HEK293 (cell line): ENCODE measurements at regions not wholly inside any gene's neighbourhood (a gene's known extent, or its start where the extent isn't known, plus 50 kb on each side); places are given as distances from the start of the nearest gene placed in this dataset.

Experiments used
- CTCF ChIA-PET: fragments of 350-600 bp; formaldehyde crosslinking; extraction: SDS; loops from one replicate; lab custom pipeline; 2021; ENCODE audit warnings: antibody characterized with exemption; lab: Yijun Ruan, JAX
- POLR2A ChIA-PET: fragments of 300-600 bp; formaldehyde crosslinking; extraction: SDS; loops from one replicate; lab custom pipeline; 2020; ENCODE audit warnings: antibody characterized with exemption, inconsistent platforms; lab: Yijun Ruan, JAX
- H3K27ac ChIP-seq: fragments of 200-500 bp; sonication (Bioruptor generic); 2 replicates; pipeline ENCODE4 v1.5.1; 2014; ENCODE audit warnings: low read depth, low read length, control low read depth, inconsistent platforms; ENCODE audit errors: extremely low read depth
- H3K36me3 ChIP-seq, 2 experiments: fragments of 200-500 bp in 1 of 2; sonication (Bioruptor generic) in 1 of 2; 1 replicate in 1 of 2; 2 replicates in 1 of 2; pipeline ENCODE4 v1.5.1; 2014 to 2017; ENCODE audit warnings: inconsistent platforms in 2 of 2, low read length in 2 of 2; ENCODE audit not compliant: control insufficient read depth in 2 of 2, insufficient read depth in 1 of 2
- H3K4me1 ChIP-seq: fragments of 200-500 bp; sonication (Bioruptor generic); 2 replicates; pipeline ENCODE4 v1.5.1; 2014; ENCODE audit warnings: mild to moderate bottlenecking, low read length, inconsistent platforms; ENCODE audit not compliant: control insufficient read depth, insufficient read depth
- H3K4me3 ChIP-seq: 2 replicates; pipeline ENCODE4 v1.5.1; 2011; ENCODE audit warnings: low read depth, mild to moderate bottlenecking, control low read depth, low read length, moderate library complexity
- H3K9me3 ChIP-seq: fragments of 200-500 bp; sonication (Bioruptor generic); 2 replicates; pipeline ENCODE4 v1.5.1; 2014; ENCODE audit warnings: low read depth, low read length, inconsistent platforms; ENCODE audit not compliant: control insufficient read depth, insufficient read depth
- BCL11A ChIP-seq: fragments of 450-650 bp; formaldehyde crosslinking; IDR thresholded peaks from 2 replicates; pipeline ENCODE4 v1.5.1; 2016; ENCODE audit warnings: low read depth, missing biosample characterization, missing genetic modification characterization
- GLI2 ChIP-seq: fragments of 450-650 bp; formaldehyde crosslinking; IDR thresholded peaks from 2 replicates; pipeline ENCODE4; 2017; ENCODE audit warnings: missing biosample characterization, missing genetic modification characterization, low read depth, borderline replicate concordance
- GLIS2 ChIP-seq: fragments of 450-650 bp; formaldehyde crosslinking; IDR thresholded peaks from 2 replicates; pipeline ENCODE4 v1.5.1; 2016; ENCODE audit warnings: missing biosample characterization, missing genetic modification characterization
- HOXA7 ChIP-seq: sonication (generic); formaldehyde crosslinking; IDR thresholded peaks from 2 replicates; pipeline ENCODE4 v1.8.1; 2022; ENCODE audit warnings: missing genetic modification reagents, borderline replicate concordance
- SP3 ChIP-seq: fragments of 450-650 bp; formaldehyde crosslinking; IDR thresholded peaks from 2 replicates; pipeline ENCODE4 v1.5.1; 2016; ENCODE audit warnings: missing biosample characterization, missing genetic modification characterization
- ZFHX2 ChIP-seq: fragments of 450-650 bp; formaldehyde crosslinking; conservative IDR thresholded peaks from 2 replicates; pipeline ENCODE4 v1.5.1; 2016; ENCODE audit warnings: missing biosample characterization, missing genetic modification characterization
- ZFP69B ChIP-seq: fragments of 450-650 bp; formaldehyde crosslinking; IDR thresholded peaks from 2 replicates; pipeline ENCODE4 v1.5.1; 2016; ENCODE audit warnings: missing biosample characterization, missing genetic modification characterization
- ZNF157 ChIP-seq: fragments of 450-650 bp; formaldehyde crosslinking; IDR thresholded peaks from 2 replicates; pipeline ENCODE4 v1.5.1; 2016; ENCODE audit warnings: missing biosample characterization, missing genetic modification characterization
- ZNF16 ChIP-seq: fragments of 450-650 bp; formaldehyde crosslinking; IDR thresholded peaks from 2 replicates; pipeline ENCODE4 v1.5.1; 2016; ENCODE audit warnings: low read depth, missing biosample characterization, missing genetic modification characterization
- ZNF23 ChIP-seq: fragments of 450-650 bp; formaldehyde crosslinking; IDR thresholded peaks from 2 replicates; pipeline ENCODE4 v1.5.1; 2016; ENCODE audit warnings: missing biosample characterization, missing genetic modification characterization, borderline replicate concordance
- ZNF24 ChIP-seq: fragments of 450-650 bp; formaldehyde crosslinking; IDR thresholded peaks from 2 replicates; pipeline ENCODE4 v1.5.1; 2016; ENCODE audit warnings: missing biosample characterization, missing genetic modification characterization
- ZNF433 ChIP-seq: fragments of 450-650 bp; formaldehyde crosslinking; IDR thresholded peaks from 2 replicates; pipeline ENCODE4 v1.5.1; 2016; ENCODE audit warnings: missing biosample characterization, missing genetic modification characterization, low read depth
- ZNF521 ChIP-seq: fragments of 450-650 bp; formaldehyde crosslinking; IDR thresholded peaks from 2 replicates; pipeline ENCODE4 v1.5.1; 2017; ENCODE audit warnings: missing biosample characterization, mild to moderate bottlenecking, missing genetic modification characterization
- ZNF561 ChIP-seq: fragments of 450-650 bp; IDR thresholded peaks from 2 replicates; pipeline ENCODE4 v1.5.1; 2018; ENCODE audit warnings: missing biosample characterization, missing genetic modification characterization, borderline replicate concordance
- ZNF571 ChIP-seq: fragments of 450-650 bp; formaldehyde crosslinking; IDR thresholded peaks from 2 replicates; pipeline ENCODE4 v1.5.0; 2017; ENCODE audit warnings: missing biosample characterization, missing genetic modification characterization
- ZNF585B ChIP-seq: fragments of 450-650 bp; formaldehyde crosslinking; IDR thresholded peaks from 2 replicates; pipeline ENCODE4 v1.5.1; 2016; ENCODE audit warnings: missing biosample characterization, missing genetic modification characterization
- ZNF654 ChIP-seq: fragments of 450-650 bp; formaldehyde crosslinking; IDR thresholded peaks from 2 replicates; pipeline ENCODE4 v1.5.1; 2016; ENCODE audit warnings: low read depth, missing biosample characterization, missing genetic modification characterization
- ZNF660 ChIP-seq: fragments of 450-650 bp; IDR thresholded peaks from 2 replicates; pipeline ENCODE4 v1.5.1; 2018; ENCODE audit warnings: missing biosample characterization, mild to moderate bottlenecking, missing genetic modification characterization
- ZSCAN16 ChIP-seq: fragments of 450-650 bp; formaldehyde crosslinking; IDR thresholded peaks from 2 replicates; pipeline ENCODE4 v1.5.1; 2016; ENCODE audit warnings: missing biosample characterization, missing genetic modification characterization
- TF ChIP-seq, protein P1 (sequence below): fragments of 450-650 bp; formaldehyde crosslinking; IDR thresholded peaks from 2 replicates; pipeline ENCODE4 v1.5.1; 2017; ENCODE audit warnings: missing biosample characterization, missing genetic modification characterization
- TF ChIP-seq, protein P2 (sequence below): fragments of 450-650 bp; formaldehyde crosslinking; IDR thresholded peaks from 2 replicates; pipeline ENCODE4 v1.5.1; 2016; ENCODE audit warnings: missing biosample characterization, missing genetic modification characterization
- TF ChIP-seq, protein P3 (sequence below): IDR thresholded peaks from 2 replicates; pipeline ENCODE4 v1.6.1; 2011; ENCODE audit warnings: mild to moderate bottlenecking, low read depth, low read length, borderline replicate concordance
- TF ChIP-seq, protein P4 (sequence below): fragments of 450-650 bp; IDR thresholded peaks from 2 replicates; pipeline ENCODE4 v1.5.1; 2018; ENCODE audit warnings: missing biosample characterization, mild to moderate bottlenecking, missing genetic modification characterization
- TF ChIP-seq, protein P5 (sequence below): fragments of 450-650 bp; formaldehyde crosslinking; IDR thresholded peaks from 2 replicates; pipeline ENCODE4 v1.5.1; 2016; ENCODE audit warnings: missing biosample characterization, missing genetic modification characterization

DNA sequence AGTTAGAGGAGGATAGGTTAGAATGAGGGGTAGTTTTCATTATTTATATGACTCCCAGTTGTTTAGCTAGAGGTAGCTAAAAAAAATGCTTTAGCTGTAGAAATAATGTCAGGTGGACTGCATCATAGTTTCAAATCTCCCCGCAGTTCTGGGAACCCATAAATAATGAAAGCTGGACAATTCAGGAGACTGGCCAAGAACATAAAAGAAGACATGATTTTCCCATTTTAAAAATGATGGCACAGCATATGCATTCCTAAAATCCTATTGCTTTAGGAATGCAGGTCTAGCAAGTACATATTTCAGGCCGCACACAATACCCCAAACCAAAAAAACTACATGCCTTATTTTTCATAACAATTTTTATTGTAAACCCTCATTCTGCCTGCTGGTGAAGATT, 143.3 kb downstream of the CTH start:
- ChIA-PET CTCF (no interaction called here), POLR2A (no interaction called here)
- no peaks in the 10 kb centered on the region for H3K9me3 ChIP-seq
- no peak overlapping the region for H3K27ac ChIP-seq
- no peaks in the 10 kb centered on the region for H3K36me3 ChIP-seq
- no peak overlapping the region for H3K4me3 ChIP-seq
- TF ChIP-seq ZNF433 (tag by site-specific recombination) (no peak), ZNF521 (tag by site-specific recombination) (no peak), ZNF24 (no peak), ZNF585B (tag by site-specific recombination) (no peak), HOXA7 (CRISPR knock-in tag) (no peak), ZFP69B (no peak), GLIS2 (tag by site-specific recombination) (no peak)
- TF ChIP-seq, protein P1, sequence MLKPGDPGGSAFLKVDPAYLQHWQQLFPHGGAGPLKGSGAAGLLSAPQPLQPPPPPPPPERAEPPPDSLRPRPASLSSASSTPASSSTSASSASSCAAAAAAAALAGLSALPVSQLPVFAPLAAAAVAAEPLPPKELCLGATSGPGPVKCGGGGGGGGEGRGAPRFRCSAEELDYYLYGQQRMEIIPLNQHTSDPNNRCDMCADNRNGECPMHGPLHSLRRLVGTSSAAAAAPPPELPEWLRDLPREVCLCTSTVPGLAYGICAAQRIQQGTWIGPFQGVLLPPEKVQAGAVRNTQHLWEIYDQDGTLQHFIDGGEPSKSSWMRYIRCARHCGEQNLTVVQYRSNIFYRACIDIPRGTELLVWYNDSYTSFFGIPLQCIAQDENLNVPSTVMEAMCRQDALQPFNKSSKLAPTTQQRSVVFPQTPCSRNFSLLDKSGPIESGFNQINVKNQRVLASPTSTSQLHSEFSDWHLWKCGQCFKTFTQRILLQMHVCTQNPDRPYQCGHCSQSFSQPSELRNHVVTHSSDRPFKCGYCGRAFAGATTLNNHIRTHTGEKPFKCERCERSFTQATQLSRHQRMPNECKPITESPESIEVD (tag by site-specific recombination), result no peak
- no peaks in the 10 kb centered on the region for H3K4me1 ChIP-seq

DNA sequence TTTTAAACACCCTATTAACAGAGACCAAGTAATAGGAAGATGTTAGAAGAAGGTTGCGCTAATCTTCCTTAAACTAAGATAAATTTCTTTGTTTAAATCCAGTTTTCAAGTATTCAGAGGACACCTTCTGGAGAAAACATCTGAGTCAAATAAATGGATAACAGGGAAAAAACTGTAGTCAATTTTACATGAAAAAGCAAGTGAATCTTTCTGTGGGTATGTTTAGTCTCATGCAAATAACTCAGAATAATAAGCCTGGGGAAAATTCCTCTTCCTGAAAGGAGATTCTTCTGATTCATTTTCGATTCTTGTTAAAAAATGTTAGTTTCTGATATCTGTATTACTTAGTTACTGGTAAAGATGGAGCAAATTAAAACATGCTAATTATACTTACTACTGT, 145.5 kb downstream of the CTH start:
- Histone ChIP-seq H3K36me3 (no peaks in the 10 kb centered on the region), H3K9me3 (no peaks in the 10 kb centered on the region), H3K4me1 (no peaks in the 10 kb centered on the region), H3K27ac (no peak overlapping the region), H3K4me3 (no peak overlapping the region)
- no peak for TF ChIP-seq ZNF16 (tag by site-specific recombination)
- TF ChIP-seq ZFP69B, result no peak
- no peak for TF ChIP-seq ZNF23
- no peak for TF ChIP-seq SP3 (tag by site-specific recombination)
- POLR2A ChIA-PET, result no interaction called here
- CTCF ChIA-PET, result no interaction called here

DNA sequence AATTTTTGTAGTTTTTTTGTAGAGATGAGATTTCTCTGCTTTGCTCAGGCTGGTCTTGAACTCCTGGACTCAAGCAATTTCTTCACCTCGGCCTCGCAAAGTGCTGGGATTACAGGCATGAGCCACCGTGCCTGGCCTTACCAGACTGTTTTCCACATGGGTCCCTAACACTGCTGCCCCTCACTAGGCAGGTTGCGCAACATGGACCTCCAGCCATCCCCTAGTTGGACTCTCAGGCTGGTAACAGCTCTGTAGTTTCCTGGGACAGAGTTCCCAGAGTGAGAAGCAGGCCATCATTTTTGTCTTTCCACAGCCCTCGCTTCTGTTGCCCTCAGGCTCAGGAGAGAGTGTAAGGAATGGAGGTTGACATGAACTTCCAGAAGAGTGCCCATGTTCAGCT, 156.1 kb downstream of the CTH start:
- Histone ChIP-seq H3K4me1 (no peaks in the 10 kb centered on the region), H3K36me3 (no peaks in the 10 kb centered on the region), H3K27ac (no peak overlapping the region)
- POLR2A ChIA-PET, result no interaction called here
- TF ChIP-seq GLI2 (tag by site-specific recombination) (no peak), ZNF660 (no peak)
- TF ChIP-seq, protein P2, sequence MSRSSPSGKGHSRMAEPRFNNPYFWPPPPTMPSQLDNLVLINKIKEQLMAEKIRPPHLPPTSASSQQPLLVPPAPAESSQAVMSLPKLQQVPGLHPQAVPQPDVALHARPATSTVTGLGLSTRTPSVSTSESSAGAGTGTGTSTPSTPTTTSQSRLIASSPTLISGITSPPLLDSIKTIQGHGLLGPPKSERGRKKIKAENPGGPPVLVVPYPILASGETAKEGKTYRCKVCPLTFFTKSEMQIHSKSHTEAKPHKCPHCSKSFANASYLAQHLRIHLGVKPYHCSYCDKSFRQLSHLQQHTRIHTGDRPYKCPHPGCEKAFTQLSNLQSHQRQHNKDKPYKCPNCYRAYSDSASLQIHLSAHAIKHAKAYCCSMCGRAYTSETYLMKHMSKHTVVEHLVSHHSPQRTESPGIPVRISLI (tag by site-specific recombination), result no peak
- TF ChIP-seq, all 188 proteins: peak for 0
- Histone ChIP-seq H3K9me3 (no peaks in the 10 kb centered on the region), H3K4me3 (no peak overlapping the region)
- CTCF ChIA-PET, result interaction anchor here (0.9 kb wide), 1 partner anchor 12 kb away, joined by 3 read pairs; no protein-coding TSS in a partner anchor

DNA sequence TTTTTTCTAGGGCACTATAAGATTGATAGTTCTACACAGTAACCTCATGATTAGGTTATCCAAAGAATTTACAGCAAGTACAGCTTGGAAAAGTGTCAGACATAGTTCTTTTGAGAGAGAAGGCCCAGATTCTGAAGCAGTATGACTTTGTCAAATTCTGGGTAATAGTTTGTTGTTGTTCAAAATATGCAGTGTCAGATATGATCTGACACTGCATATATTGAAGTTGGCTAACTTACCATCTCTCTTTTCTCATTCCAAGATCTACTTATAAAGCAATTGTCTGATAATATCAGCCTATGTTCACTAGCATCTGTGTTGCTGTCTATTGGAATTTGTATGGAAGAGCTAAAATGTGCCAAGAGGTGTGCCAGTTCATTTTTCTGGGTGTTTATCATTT, 160.1 kb downstream of the CTH start:
- CTCF ChIA-PET, result no interaction called here
- H3K4me3 ChIP-seq, result no peak overlapping the region
- no peaks in the 10 kb centered on the region for H3K9me3 ChIP-seq
- no peaks in the 10 kb centered on the region for H3K36me3 ChIP-seq
- POLR2A ChIA-PET, result no interaction called here
- H3K4me1 ChIP-seq, result no peaks in the 10 kb centered on the region
- H3K27ac ChIP-seq, result no peak overlapping the region
- TF ChIP-seq ZFHX2 (tag by site-specific recombination) (no peak), ZSCAN16 (tag by site-specific recombination) (no peak), ZNF157 (tag by site-specific recombination) (no peak), BCL11A (tag by site-specific recombination) (no peak), ZNF561 (tag by site-specific recombination) (no peak), ZNF654 (tag by site-specific recombination) (no peak), ZNF571 (tag by site-specific recombination) (no peak)
- TF ChIP-seq, protein P3, sequence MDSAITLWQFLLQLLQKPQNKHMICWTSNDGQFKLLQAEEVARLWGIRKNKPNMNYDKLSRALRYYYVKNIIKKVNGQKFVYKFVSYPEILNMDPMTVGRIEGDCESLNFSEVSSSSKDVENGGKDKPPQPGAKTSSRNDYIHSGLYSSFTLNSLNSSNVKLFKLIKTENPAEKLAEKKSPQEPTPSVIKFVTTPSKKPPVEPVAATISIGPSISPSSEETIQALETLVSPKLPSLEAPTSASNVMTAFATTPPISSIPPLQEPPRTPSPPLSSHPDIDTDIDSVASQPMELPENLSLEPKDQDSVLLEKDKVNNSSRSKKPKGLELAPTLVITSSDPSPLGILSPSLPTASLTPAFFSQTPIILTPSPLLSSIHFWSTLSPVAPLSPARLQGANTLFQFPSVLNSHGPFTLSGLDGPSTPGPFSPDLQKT, result no peak
- TF ChIP-seq, protein P4, sequence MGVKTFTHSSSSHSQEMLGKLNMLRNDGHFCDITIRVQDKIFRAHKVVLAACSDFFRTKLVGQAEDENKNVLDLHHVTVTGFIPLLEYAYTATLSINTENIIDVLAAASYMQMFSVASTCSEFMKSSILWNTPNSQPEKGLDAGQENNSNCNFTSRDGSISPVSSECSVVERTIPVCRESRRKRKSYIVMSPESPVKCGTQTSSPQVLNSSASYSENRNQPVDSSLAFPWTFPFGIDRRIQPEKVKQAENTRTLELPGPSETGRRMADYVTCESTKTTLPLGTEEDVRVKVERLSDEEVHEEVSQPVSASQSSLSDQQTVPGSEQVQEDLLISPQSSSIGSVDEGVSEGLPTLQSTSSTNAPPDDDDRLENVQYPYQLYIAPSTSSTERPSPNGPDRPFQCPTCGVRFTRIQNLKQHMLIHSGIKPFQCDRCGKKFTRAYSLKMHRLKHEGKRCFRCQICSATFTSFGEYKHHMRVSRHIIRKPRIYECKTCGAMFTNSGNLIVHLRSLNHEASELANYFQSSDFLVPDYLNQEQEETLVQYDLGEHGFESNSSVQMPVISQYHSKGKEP (tag by site-specific recombination), result no peak
- TF ChIP-seq, protein P5, sequence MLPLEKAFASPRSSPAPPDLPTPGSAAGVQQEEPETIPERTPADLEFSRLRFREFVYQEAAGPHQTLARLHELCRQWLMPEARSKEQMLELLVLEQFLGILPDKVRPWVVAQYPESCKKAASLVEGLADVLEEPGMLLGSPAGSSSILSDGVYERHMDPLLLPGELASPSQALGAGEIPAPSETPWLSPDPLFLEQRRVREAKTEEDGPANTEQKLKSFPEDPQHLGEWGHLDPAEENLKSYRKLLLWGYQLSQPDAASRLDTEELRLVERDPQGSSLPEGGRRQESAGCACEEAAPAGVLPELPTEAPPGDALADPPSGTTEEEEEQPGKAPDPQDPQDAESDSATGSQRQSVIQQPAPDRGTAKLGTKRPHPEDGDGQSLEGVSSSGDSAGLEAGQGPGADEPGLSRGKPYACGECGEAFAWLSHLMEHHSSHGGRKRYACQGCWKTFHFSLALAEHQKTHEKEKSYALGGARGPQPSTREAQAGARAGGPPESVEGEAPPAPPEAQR (tag by site-specific recombination), result no peak
